K562 (cell line): ENCODE measurements at regions not wholly inside any gene's neighbourhood (a gene's known extent, or its start where the extent isn't known, plus 50 kb on each side); places are given as distances from the start of the nearest gene placed in this dataset.

Source experiments
- ATAC-seq: fragments of 200-7000 bp; cut with Tn5 transposase; 3 replicates; pipeline ENCODE4 v1.9.1; 2020; ENCODE audit warnings: moderate library complexity
- BruUV-seq: library from RNA; stranded (reverse); fragments of 400-500 nt; replicated peaks from 2 replicates; lab custom pipeline; 2021; lab: Mats Ljungman, UMichigan
- CTCF ChIA-PET: fragments of 300-600 bp; formaldehyde crosslinking; extraction: SDS; loops from one replicate; lab custom pipeline; 2021; ENCODE audit warnings: low intra/inter-chr PET ratio; lab: Yijun Ruan, JAX
- POLR2A ChIA-PET: fragments of 300-600, 350-650 bp; sonication (Branson Sonifier 250); formaldehyde crosslinking; extraction: SDS; loops from one replicate; lab custom pipeline; 2021; ENCODE audit warnings: antibody characterized with exemption, inconsistent platforms; lab: Yijun Ruan, JAX
- DNase-seq, 4 experiments: peaks; one replicate each; pipeline versions ENCODE4 v3.0.0 to v3.0.0-alpha.2; 2011 to 2018; ENCODE audit warnings: low spot score in 3 of 4, mixed read lengths in 3 of 4; ENCODE audit errors: extremely low read depth in 1 of 4
- FAIRE-seq: peaks from 2 replicates; lab custom pipeline; 2011; peaks lifted over from hg19 to GRCh38; lab: Jason Lieb, UNC
- H2AFZ ChIP-seq: 2 replicates; pipeline ENCODE4 v1.6.0; 2011; ENCODE audit warnings: low read depth, low read length, control low read depth, inconsistent platforms
- H3K27ac ChIP-seq: fragments of 200-600 bp; 3 replicates; pipeline ENCODE4 v1.8.0; 2011; ENCODE audit warnings: low read depth, mild to moderate bottlenecking, control low read depth, inconsistent platforms, low read length, moderate library complexity, mixed read lengths; ENCODE audit errors: extremely low read depth
- H3K27me3 ChIP-seq, 2 experiments: fragments of 300-600 bp in 1 of 2; 2 replicates in 1 of 2; 3 replicates in 1 of 2; pipeline versions ENCODE4 v1.6.0 to v1.8.0; 2011; ENCODE audit warnings: inconsistent platforms in 2 of 2, low read length in 2 of 2, mild to moderate bottlenecking in 1 of 2, mixed read lengths in 1 of 2, moderate library complexity in 1 of 2; ENCODE audit not compliant: control insufficient read depth in 2 of 2, insufficient read depth in 2 of 2
- H3K36me3 ChIP-seq: fragments of 300-600 bp; 3 replicates; pipeline ENCODE4 v1.8.0; 2011; ENCODE audit warnings: mild to moderate bottlenecking, low read length, inconsistent platforms; ENCODE audit not compliant: control insufficient read depth, insufficient read depth
- H3K4me1 ChIP-seq, 2 experiments: fragments of 200-600 bp in 1 of 2; replicated peaks in 1 of 2; 2 replicates in 1 of 2; 3 replicates in 1 of 2; pipeline versions ENCODE4 v1.5.1 to v1.8.0; 2011; ENCODE audit warnings: inconsistent platforms in 2 of 2, low read length in 2 of 2, mild to moderate bottlenecking in 1 of 2, mixed read lengths in 1 of 2, moderate library complexity in 1 of 2; ENCODE audit not compliant: control insufficient read depth in 2 of 2, insufficient read depth in 2 of 2
- H3K4me2 ChIP-seq: 2 replicates; pipeline ENCODE4 v1.6.1; 2011; ENCODE audit warnings: low read length, control low read depth, inconsistent platforms, mixed read lengths; ENCODE audit not compliant: insufficient read depth
- H3K4me3 ChIP-seq: fragments of 200-600 bp; sonication (generic), shearing (Covaris generic); 2 replicates; pipeline ENCODE4 v1.5.1; 2016; ENCODE audit warnings: control low read depth, inconsistent platforms
- H3K79me2 ChIP-seq: fragments of 200-600 bp; 3 replicates; pipeline ENCODE4 v1.8.0; 2011; ENCODE audit warnings: low read length, inconsistent platforms; ENCODE audit not compliant: control insufficient read depth, insufficient read depth
- H3K9ac ChIP-seq, 2 experiments: 2 replicates each; pipeline versions ENCODE4 v1.6.0 to v1.6.1; 2011; ENCODE audit warnings: low read depth in 2 of 2, low read length in 2 of 2, control low read depth in 1 of 2, inconsistent platforms in 1 of 2, mild to moderate bottlenecking in 1 of 2, mixed read lengths in 1 of 2; ENCODE audit not compliant: insufficient read depth in 1 of 2
- H3K9me1 ChIP-seq: one replicate; pipeline ENCODE4 v1.6.0; 2011; ENCODE audit warnings: inconsistent platforms, mild to moderate bottlenecking, low read length, moderate library complexity; ENCODE audit not compliant: control insufficient read depth, insufficient read depth
- H3K9me3 ChIP-seq: replicated peaks from 2 replicates; pipeline ENCODE4 v1.5.1; 2011; ENCODE audit warnings: low read depth, low read length, inconsistent platforms; ENCODE audit not compliant: control insufficient read depth, insufficient read depth
- H4K20me1 ChIP-seq: replicated peaks from 2 replicates; pipeline ENCODE4 v1.6.1; 2011; ENCODE audit warnings: low read length, inconsistent platforms, mixed read lengths; ENCODE audit not compliant: control insufficient read depth, insufficient read depth
- CBFB ChIP-seq: sonication (generic); formaldehyde crosslinking; IDR thresholded peaks from 2 replicates; pipeline ENCODE4 v1.4.0; 2020; ENCODE audit warnings: mild to moderate bottlenecking, missing genetic modification reagents
- GATAD2A ChIP-seq: fragments of 450-650 bp; IDR thresholded peaks from 2 replicates; pipeline ENCODE4 v1.6.1; 2017
- HCFC1 ChIP-seq: IDR thresholded peaks from 2 replicates; pipeline ENCODE4 v1.6.1; 2012; ENCODE audit warnings: low read depth, low read length, improper control_type of control experiment
- MEF2D ChIP-seq: conservative IDR thresholded peaks from 2 replicates; pipeline ENCODE4 v1.6.1; 2016; ENCODE audit warnings: low read depth, missing genetic modification characterization, missing compliant biosample characterization
- POLR2A ChIP-seq: fragments of 450-650 bp; conservative IDR thresholded peaks from 2 replicates; pipeline ENCODE4 v1.6.1; 2016
- SPI1 ChIP-seq: IDR thresholded peaks from 2 replicates; pipeline ENCODE4 v1.6.1; 2011; ENCODE audit warnings: low read depth, low read length, control low read depth, borderline replicate concordance
- ZNF551 ChIP-seq: fragments of 250-450 bp; sonication (Bioruptor Pico); IDR thresholded peaks from 2 replicates; pipeline ENCODE4 v1.5.0; 2021; ENCODE audit warnings: mild to moderate bottlenecking, moderate library complexity
- ZNF57 ChIP-seq: fragments of 450-650 bp; formaldehyde crosslinking; IDR thresholded peaks from 2 replicates; pipeline ENCODE4 v1.4.0; 2020; ENCODE audit warnings: mild to moderate bottlenecking, moderate library complexity
- WGBS: fragments of 100-300 bp; shearing (Covaris generic); methylation state at CpG from one replicate; pipeline ENCODE4 v1.1.6; 2016; ENCODE audit warnings: low coverage, mixed read lengths; ENCODE audit not compliant: insufficient coverage; ENCODE audit errors: missing lambda C conversion rate; 5-methylcytosine and 5-hydroxymethylcytosine counted together
- in situ Hi-C: fragments of 300-500 bp; cut with MboI; formaldehyde crosslinking; loops from 4 replicates; pipeline ENCODE4 v1.15.0; 2018; ENCODE audit warnings: inconsistent platforms, mixed read lengths
- intact Hi-C: fragments of 100-400 bp; cut with micrococcal nuclease; formaldehyde crosslinking; loops from 2 replicates; pipeline ENCODE4 v1.14.2; 2022
- TF ChIP-seq, protein P1 (sequence below): fragments of 450-650 bp; IDR thresholded peaks from 2 replicates; pipeline ENCODE4 v1.7.1; 2018; ENCODE audit warnings: mild to moderate bottlenecking, low read depth; ENCODE audit not compliant: partially characterized antibody

DNA sequence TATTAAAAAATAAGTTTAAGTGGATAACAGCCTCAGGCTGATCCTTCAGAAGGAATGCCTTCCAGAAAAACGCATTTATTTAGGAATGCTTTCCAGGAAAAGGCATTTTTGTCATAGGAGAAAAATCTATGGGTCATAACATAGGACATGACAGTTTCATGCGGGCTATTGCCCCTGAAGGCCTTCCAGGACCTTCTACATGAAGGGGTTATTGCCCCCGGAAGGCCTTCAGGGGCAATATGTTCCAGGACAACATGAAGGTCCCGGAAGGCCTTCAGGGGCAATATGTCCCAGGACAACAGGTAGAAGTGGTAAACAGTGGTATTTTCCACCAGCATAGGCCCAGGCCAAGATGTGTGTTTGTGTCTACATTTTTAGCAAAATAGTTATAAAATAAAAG lies 191.3 kb upstream of the RASA1 start:
- 68% methylated on average over 4 of the region's 4 CpGs for WGBS
- peaks cover 0 to 11% of the 10 kb centered on the region in 2 experiments; a peak in 2 of 5 replicates for H3K4me1 ChIP-seq
- intact Hi-C loops (loop anchor here (5.0 kb wide), 1 partner anchor 336 kb away; the partner anchor contains the start of gene CCNH), in situ Hi-C loops (no loop called here)
- no peak overlapping the region for H3K27ac ChIP-seq
- CTCF ChIA-PET = no interaction called here
- H3K4me3 ChIP-seq = no peak overlapping the region
- no peak overlapping the region for H2AFZ ChIP-seq
- no peaks in the 10 kb centered on the region for H3K79me2 ChIP-seq
- H4K20me1 ChIP-seq = no peaks in the 10 kb centered on the region
- no peaks in the 10 kb centered on the region for H3K27me3 ChIP-seq
- BruUV-seq = no TSS peak
- H3K9me1 ChIP-seq = no peaks in the 10 kb centered on the region
- DNase-seq (no peak), ATAC-seq (no peak), FAIRE-seq (no peak)
- no peak overlapping the region for H3K9ac ChIP-seq
- no peaks in the 10 kb centered on the region for H3K9me3 ChIP-seq
- no peak overlapping the region for H3K4me2 ChIP-seq
- H3K36me3 ChIP-seq = no peaks in the 10 kb centered on the region
- no peak for TF ChIP-seq HCFC1
- TF ChIP-seq MEF2D (tag) = no peak
- no peak for TF ChIP-seq SPI1
- no peak for TF ChIP-seq GATAD2A
- no peak for TF ChIP-seq CBFB (CRISPR knock-in tag)
- TF ChIP-seq, protein P1, sequence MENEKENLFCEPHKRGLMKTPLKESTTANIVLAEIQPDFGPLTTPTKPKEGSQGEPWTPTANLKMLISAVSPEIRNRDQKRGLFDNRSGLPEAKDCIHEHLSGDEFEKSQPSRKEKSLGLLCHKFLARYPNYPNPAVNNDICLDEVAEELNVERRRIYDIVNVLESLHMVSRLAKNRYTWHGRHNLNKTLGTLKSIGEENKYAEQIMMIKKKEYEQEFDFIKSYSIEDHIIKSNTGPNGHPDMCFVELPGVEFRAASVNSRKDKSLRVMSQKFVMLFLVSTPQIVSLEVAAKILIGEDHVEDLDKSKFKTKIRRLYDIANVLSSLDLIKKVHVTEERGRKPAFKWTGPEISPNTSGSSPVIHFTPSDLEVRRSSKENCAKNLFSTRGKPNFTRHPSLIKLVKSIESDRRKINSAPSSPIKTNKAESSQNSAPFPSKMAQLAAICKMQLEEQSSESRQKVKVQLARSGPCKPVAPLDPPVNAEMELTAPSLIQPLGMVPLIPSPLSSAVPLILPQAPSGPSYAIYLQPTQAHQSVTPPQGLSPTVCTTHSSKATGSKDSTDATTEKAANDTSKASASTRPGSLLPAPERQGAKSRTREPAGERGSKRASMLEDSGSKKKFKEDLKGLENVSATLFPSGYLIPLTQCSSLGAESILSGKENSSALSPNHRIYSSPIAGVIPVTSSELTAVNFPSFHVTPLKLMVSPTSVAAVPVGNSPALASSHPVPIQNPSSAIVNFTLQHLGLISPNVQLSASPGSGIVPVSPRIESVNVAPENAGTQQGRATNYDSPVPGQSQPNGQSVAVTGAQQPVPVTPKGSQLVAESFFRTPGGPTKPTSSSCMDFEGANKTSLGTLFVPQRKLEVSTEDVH = no peak
- no peak for TF ChIP-seq ZNF551 (CRISPR knock-in tag)
- TF ChIP-seq POLR2A = no peak
- TF ChIP-seq ZNF57 (CRISPR knock-in tag) = no peak
- POLR2A ChIA-PET = no interaction called here
